Naive thymus-derived CD4-positive, alpha-beta T cell (primary cell): ENCODE measurements at regions not wholly inside any gene's neighbourhood (a gene's known extent, or its start where the extent isn't known, plus 50 kb on each side); places are given as distances from the start of the nearest gene placed in this dataset.
"Not testable (repeated sequence)": the region's sequence is repeated elsewhere in the genome, so short reads cannot be mapped to it uniquely, and the experiment has no call there.

ENCODE experiments used
- ATAC-seq: fragments of 150-1000 bp; cut with Tn5 transposase; 2 replicates; pipeline ENCODE4 v1.10.0; 2021; ENCODE audit warnings: mild to moderate bottlenecking, moderate library complexity
- CTCF ChIA-PET: fragments of 350-600 bp; sonication (Branson Sonifier 250); formaldehyde crosslinking; loops from one replicate; lab custom pipeline; 2021; ENCODE audit warnings: antibody characterized with exemption; lab: Charles Lee
- POLR2A ChIA-PET: fragments of 350-600 bp; sonication (Branson Sonifier 250); formaldehyde crosslinking; loops from one replicate; lab custom pipeline; 2021; ENCODE audit warnings: antibody characterized with exemption, inconsistent platforms; lab: Charles Lee
- DNase-seq, 9 donors: peaks; one replicate each; pipeline versions ENCODE4 v3.0.0 to v3.0.0-alpha.2; 2020 to 2022; ENCODE audit warnings: mixed read lengths in 1 of 9
- H3K27ac ChIP-seq: one replicate; pipeline ENCODE4 v1.7.0; 2013; ENCODE audit warnings: mild to moderate bottlenecking, low read depth, low read length, moderate library complexity
- H3K27me3 ChIP-seq, 2 donors: one replicate each; pipeline ENCODE4 v1.7.0; 2013; ENCODE audit warnings: low read length in 2 of 2, mild to moderate bottlenecking in 2 of 2, moderate library complexity in 2 of 2; ENCODE audit not compliant: control insufficient read depth in 2 of 2, insufficient read depth in 2 of 2
- H3K36me3 ChIP-seq, 3 experiments: 1 replicate in 2 of 3; 2 replicates in 1 of 3; pipeline ENCODE4 v1.7.0; 2013; ENCODE audit warnings: low read length in 3 of 3, mild to moderate bottlenecking in 3 of 3, moderate library complexity in 1 of 3; ENCODE audit not compliant: insufficient read depth in 3 of 3, control insufficient read depth in 2 of 3
- H3K4me1 ChIP-seq, 2 donors: one replicate each; pipeline ENCODE4 v1.7.0; 2013; ENCODE audit warnings: low read length in 2 of 2, mild to moderate bottlenecking in 2 of 2, moderate library complexity in 1 of 2; ENCODE audit not compliant: control insufficient read depth in 2 of 2, insufficient read depth in 2 of 2
- H3K4me3 ChIP-seq: 2 replicates; pipeline ENCODE4 v1.7.0; 2013; ENCODE audit warnings: mild to moderate bottlenecking, low read length
- H3K9me3 ChIP-seq, 3 experiments: 1 replicate in 2 of 3; 2 replicates in 1 of 3; pipeline ENCODE4 v1.7.0; 2013; ENCODE audit warnings: low read length in 3 of 3; ENCODE audit not compliant: control insufficient read depth in 2 of 3
- H3K27ac Mint-ChIP-seq, 9 donors: one replicate each; pipeline ENCODE4 v1.8.0; 2020 to 2022; ENCODE audit warnings: mixed read lengths in 9 of 9, mild to moderate bottlenecking in 8 of 9, moderate library complexity in 5 of 9, inconsistent platforms in 2 of 9
- H3K27me3 Mint-ChIP-seq, 5 donors: one replicate each; pipeline ENCODE4 v1.8.0; 2021 to 2022; ENCODE audit warnings: mixed read lengths in 5 of 5, mild to moderate bottlenecking in 1 of 5
- H3K36me3 Mint-ChIP-seq, 5 donors: one replicate each; pipeline ENCODE4 v1.8.0; 2020 to 2022; ENCODE audit warnings: mixed read lengths in 5 of 5, mild to moderate bottlenecking in 3 of 5, inconsistent platforms in 1 of 5
- H3K4me1 Mint-ChIP-seq, 7 donors: one replicate each; pipeline ENCODE4 v1.8.0; 2020 to 2022; ENCODE audit warnings: mixed read lengths in 7 of 7, mild to moderate bottlenecking in 3 of 7, inconsistent platforms in 1 of 7
- H3K4me3 Mint-ChIP-seq, 10 donors: one replicate each; pipeline ENCODE4 v1.8.0; 2020 to 2022; ENCODE audit warnings: mild to moderate bottlenecking in 10 of 10, mixed read lengths in 10 of 10, moderate library complexity in 6 of 10, inconsistent platforms in 2 of 10
- H3K9me3 Mint-ChIP-seq, 11 donors: one replicate each; pipeline ENCODE4 v1.8.0; 2020 to 2022; ENCODE audit warnings: mixed read lengths in 11 of 11, mild to moderate bottlenecking in 4 of 11, inconsistent platforms in 1 of 11, moderate library complexity in 1 of 11
- intact Hi-C, 2 donors: fragments of 100-400 bp; cut with micrococcal nuclease; formaldehyde crosslinking; loops; one replicate each; pipeline ENCODE4 v1.15.1; 2023

DNA sequence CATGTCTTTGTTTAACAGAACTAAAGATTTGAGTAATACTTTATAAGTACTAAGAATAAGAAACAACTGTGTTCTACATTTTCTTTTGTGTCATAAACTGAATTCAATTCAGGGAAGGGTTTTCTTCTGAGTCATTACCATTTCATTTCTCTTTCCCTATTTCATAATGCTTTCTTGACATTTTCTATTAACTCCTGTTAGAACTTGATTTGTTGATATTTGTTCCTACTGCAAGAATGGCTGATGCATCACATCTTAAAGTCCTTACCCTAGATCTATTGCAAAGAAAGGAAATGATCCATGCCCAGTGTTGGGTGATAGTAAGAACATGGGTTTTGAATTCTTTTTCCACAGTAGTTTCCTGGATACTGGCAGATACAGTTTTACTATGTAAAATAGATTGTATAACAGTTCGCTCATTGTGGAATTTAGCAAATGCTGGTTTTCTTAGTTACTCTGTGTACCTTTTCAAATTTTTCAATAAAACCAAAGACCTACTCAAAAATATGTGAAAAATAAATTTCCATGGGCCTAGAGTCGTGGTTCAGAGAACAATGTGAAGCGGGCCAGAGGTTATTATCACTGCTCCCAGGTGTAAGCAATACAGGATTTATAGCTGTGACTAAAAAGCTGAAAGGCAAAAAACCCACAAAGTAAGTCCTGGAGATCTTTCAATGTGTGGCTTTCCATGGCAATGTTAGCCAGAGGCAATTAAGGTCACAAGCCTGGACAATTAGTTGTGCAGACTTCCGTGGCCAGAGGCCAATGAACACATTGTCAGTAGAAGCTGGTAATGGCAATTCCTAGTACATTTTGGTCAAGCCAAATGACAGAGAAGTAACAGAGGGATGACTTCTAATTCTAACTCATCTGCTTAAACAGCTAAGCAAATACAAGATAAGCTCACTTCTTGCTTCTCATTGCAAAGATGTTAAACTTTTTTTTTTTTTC, 127.3 kb upstream of the FAT4 start:
- H3K27me3 ChIP-seq = no peaks in the 10 kb centered on the region
- no peaks in the 10 kb centered on the region for H3K4me1 Mint-ChIP-seq
- no peaks in the 10 kb centered on the region for H3K9me3 ChIP-seq
- ATAC-seq (no peak), DNase-seq (no peak)
- no peaks in the 10 kb centered on the region for H3K36me3 Mint-ChIP-seq
- intact Hi-C loops = no loop called here
- H3K27ac ChIP-seq = no peak overlapping the region
- CTCF ChIA-PET = no interaction called here
- H3K4me3 Mint-ChIP-seq = no peak overlapping the region
- H3K4me1 ChIP-seq = no peaks in the 10 kb centered on the region
- H3K9me3 Mint-ChIP-seq = peaks cover 0 to 4% (median 0%) of the 10 kb centered on the region in 11 donors
- no peak overlapping the region for H3K4me3 ChIP-seq
- H3K36me3 ChIP-seq = no peaks in the 10 kb centered on the region
- H3K27me3 Mint-ChIP-seq = no peaks in the 10 kb centered on the region
- POLR2A ChIA-PET = no interaction called here
- H3K27ac Mint-ChIP-seq = no peak overlapping the region

DNA sequence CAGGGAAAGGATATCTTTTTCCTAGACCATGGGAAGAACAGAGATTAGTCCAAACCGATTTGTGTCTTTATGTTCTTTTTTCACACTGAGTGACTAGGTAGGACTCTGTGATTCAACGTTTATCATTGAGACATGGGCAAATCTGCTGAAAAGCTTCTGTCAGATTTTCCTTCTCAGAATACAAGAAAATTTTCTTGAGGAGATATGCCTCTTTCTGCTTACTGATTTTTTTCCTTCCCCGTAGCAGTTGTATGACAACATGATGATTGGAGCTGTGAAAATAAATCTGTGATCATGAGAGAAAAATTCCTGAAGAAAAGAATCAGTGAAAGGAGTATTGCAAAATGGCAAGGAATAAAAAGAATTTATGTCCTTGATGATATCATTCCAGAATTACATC, 130.6 kb upstream of the FAT4 start:
- ChIA-PET POLR2A (no interaction called here), CTCF (no interaction called here)
- Histone ChIP-seq H3K36me3 (no peaks in the 10 kb centered on the region), H3K4me1 (no peaks in the 10 kb centered on the region), H3K27me3 (no peaks in the 10 kb centered on the region), H3K27ac (no peak overlapping the region), H3K9me3 (no peaks in the 10 kb centered on the region), H3K4me3 (no peak overlapping the region)
- Mint-ChIP-seq H3K36me3 (no peaks in the 10 kb centered on the region), H3K9me3 (peaks cover 0 to 7% (median 2%) of the 10 kb centered on the region in 11 donors), H3K27me3 (no peaks in the 10 kb centered on the region), H3K4me1 (no peaks in the 10 kb centered on the region), H3K27ac (no peak overlapping the region), H3K4me3 (no peak overlapping the region)
- ATAC-seq (no peak), DNase-seq (no peak)
- intact Hi-C loops = no loop called here

DNA sequence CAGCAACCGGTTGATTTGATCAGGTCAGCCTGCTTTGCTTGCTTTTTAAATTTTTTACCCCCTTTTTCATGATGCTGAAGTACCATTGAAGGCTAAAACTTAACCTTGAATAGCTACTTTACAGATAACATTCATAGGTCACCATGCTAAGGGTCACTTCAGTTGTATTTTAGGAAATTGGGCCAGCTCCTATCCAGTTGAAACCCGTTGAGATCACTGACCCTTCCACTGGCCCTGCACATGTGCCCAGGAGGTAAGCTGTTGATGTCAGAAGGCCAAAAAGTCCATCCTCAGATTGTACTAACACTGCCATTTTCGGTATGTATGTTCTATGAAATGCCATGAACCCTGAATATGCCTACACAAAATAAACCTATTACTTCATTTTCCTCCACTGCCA, 133.0 kb upstream of the FAT4 start:
- no peak overlapping the region for H3K27ac ChIP-seq
- Mint-ChIP-seq H3K27ac (no peak overlapping the region), H3K4me1 (no peaks in the 10 kb centered on the region), H3K4me3 (no peak overlapping the region), H3K36me3 (no peaks in the 10 kb centered on the region), H3K27me3 (no peaks in the 10 kb centered on the region), H3K9me3 (peaks cover 0 to 7% (median 2%) of the 10 kb centered on the region in 11 donors)
- H3K4me3 ChIP-seq = no peak overlapping the region
- POLR2A ChIA-PET = no interaction called here
- no peaks in the 10 kb centered on the region for H3K9me3 ChIP-seq
- DNase-seq (no peak), ATAC-seq (no peak)
- no peaks in the 10 kb centered on the region for H3K36me3 ChIP-seq
- intact Hi-C loops = no loop called here
- H3K4me1 ChIP-seq = no peaks in the 10 kb centered on the region
- CTCF ChIA-PET = no interaction called here
- no peaks in the 10 kb centered on the region for H3K27me3 ChIP-seq

DNA sequence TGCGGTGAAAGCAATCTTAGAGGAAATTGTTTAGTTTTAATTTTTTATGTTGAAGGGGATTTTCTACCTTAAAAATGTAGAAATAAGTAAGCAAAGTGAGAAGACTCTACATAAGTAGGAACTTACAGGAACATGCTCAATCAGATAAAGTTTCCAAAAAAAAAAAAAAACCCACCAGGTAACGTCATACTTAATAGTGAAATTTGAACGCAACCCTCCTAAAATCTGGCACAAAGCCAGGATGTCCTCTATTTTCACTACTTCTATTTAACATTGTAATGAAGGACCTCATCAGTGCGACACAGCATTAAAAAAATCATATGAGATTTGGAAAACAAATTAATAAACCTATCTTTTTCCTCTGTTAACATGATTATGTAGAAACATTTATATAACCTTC, 135.0 kb upstream of the FAT4 start:
- Mint-ChIP-seq H3K9me3 (peaks cover 0 to 7% (median 2%) of the 10 kb centered on the region in 11 donors), H3K4me3 (no peak overlapping the region), H3K36me3 (no peaks in the 10 kb centered on the region), H3K4me1 (no peaks in the 10 kb centered on the region), H3K27me3 (no peaks in the 10 kb centered on the region), H3K27ac (no peak overlapping the region)
- Histone ChIP-seq H3K9me3 (no peaks in the 10 kb centered on the region), H3K4me1 (no peaks in the 10 kb centered on the region), H3K36me3 (no peaks in the 10 kb centered on the region), H3K27ac (no peak overlapping the region), H3K27me3 (no peaks in the 10 kb centered on the region), H3K4me3 (no peak overlapping the region)
- ATAC-seq (no peak), DNase-seq (no peak)
- ChIA-PET CTCF (no interaction called here), POLR2A (no interaction called here)
- intact Hi-C loops = no loop called here

DNA sequence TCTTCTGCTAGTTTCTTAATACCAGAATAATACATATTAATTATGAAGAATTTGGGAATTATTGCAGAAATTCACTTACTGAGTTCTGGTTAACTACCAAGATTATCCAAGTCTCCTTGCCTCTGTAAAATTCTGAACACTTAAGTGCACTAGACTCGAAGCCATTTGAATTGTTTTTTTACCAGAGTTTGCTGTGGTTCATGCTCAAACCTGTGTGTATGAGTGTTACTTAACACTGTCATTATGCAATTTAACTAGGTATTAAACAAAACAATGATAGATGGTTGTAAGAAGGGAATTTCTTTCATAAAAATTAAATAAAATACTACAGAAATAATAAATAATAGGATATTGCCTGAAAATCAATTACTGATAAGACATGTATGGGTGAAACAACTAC, 145.6 kb upstream of the FAT4 start:
- ChIA-PET POLR2A (no interaction called here), CTCF (no interaction called here)
- no peaks in the 10 kb centered on the region for H3K9me3 ChIP-seq
- Mint-ChIP-seq H3K9me3 (peaks cover 0 to 24% (median 2%) of the 10 kb centered on the region in 11 donors), H3K27me3 (no peaks in the 10 kb centered on the region), H3K4me1 (no peaks in the 10 kb centered on the region), H3K36me3 (no peaks in the 10 kb centered on the region), H3K27ac (no peak overlapping the region), H3K4me3 (no peak overlapping the region)
- H3K27ac ChIP-seq = no peak overlapping the region
- DNase-seq = no peak
- intact Hi-C loops = no loop called here
- no peaks in the 10 kb centered on the region for H3K36me3 ChIP-seq
- ATAC-seq = no peak
- H3K27me3 ChIP-seq = no peaks in the 10 kb centered on the region
- H3K4me1 ChIP-seq = no peaks in the 10 kb centered on the region
- H3K4me3 ChIP-seq = no peak overlapping the region

- POLR2A ChIA-PET = no interaction called here
Measured at GRCh38 chr4:125168531-125168930, 146.2 kb upstream of the FAT4 start.

DNA sequence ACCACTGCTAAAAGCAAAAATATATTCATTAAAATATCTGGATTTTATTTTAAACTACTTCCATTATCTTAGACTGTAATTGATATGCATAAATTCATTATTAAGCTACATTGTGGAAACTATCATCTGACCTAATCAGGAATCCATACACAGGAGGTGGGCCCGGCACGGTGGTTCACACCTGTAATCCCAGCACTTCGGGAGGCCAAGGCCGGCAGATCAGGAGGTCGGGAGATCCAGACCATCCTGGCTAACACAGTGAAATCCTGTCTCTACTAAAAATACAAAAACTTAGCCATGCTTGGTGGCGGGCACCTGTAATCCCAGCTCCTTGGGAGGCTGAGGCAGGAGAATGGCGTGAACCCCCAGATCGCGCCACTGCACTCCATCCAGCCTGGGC, 148.7 kb upstream of the FAT4 start:
- H3K9me3 Mint-ChIP-seq = peaks cover 0 to 16% (median 3%) of the 10 kb centered on the region in 11 donors
- H3K27ac Mint-ChIP-seq, H3K4me1 ChIP-seq, ATAC-seq, H3K4me3 Mint-ChIP-seq, H3K9me3 ChIP-seq, CTCF ChIA-PET, H3K4me1 Mint-ChIP-seq, H3K36me3 Mint-ChIP-seq, H3K4me3 ChIP-seq, H3K36me3 ChIP-seq, intact Hi-C loops, H3K27ac ChIP-seq, H3K27me3 ChIP-seq, H3K27me3 Mint-ChIP-seq, DNase-seq, POLR2A ChIA-PET: not testable (repeated sequence)

More at GRCh38 chr4:125168531-125168930, 146.2 kb upstream of the FAT4 start:
- Histone ChIP-seq H3K4me1 (no peaks in the 10 kb centered on the region), H3K4me3 (no peak overlapping the region), H3K9me3 (no peaks in the 10 kb centered on the region), H3K27me3 (no peaks in the 10 kb centered on the region), H3K27ac (no peak overlapping the region), H3K36me3 (no peaks in the 10 kb centered on the region)
- Mint-ChIP-seq H3K4me3 (no peak overlapping the region), H3K27ac (no peak overlapping the region), H3K4me1 (no peaks in the 10 kb centered on the region), H3K9me3 (peaks cover 0 to 24% (median 2%) of the 10 kb centered on the region in 11 donors), H3K36me3 (no peaks in the 10 kb centered on the region), H3K27me3 (no peaks in the 10 kb centered on the region)
- CTCF ChIA-PET = no interaction called here
- ATAC-seq (no peak), DNase-seq (no peak)
- intact Hi-C loops = no loop called here
